ENCODE measurements at regions not wholly inside any gene's neighbourhood (a gene's known extent, or its start where the extent isn't known, plus 50 kb on each side); places are given as distances from the start of the nearest gene placed in this dataset.
"Not testable (repeated sequence)": the region's sequence is repeated elsewhere in the genome, so short reads cannot be mapped to it uniquely, and the experiment has no call there.

DNA sequence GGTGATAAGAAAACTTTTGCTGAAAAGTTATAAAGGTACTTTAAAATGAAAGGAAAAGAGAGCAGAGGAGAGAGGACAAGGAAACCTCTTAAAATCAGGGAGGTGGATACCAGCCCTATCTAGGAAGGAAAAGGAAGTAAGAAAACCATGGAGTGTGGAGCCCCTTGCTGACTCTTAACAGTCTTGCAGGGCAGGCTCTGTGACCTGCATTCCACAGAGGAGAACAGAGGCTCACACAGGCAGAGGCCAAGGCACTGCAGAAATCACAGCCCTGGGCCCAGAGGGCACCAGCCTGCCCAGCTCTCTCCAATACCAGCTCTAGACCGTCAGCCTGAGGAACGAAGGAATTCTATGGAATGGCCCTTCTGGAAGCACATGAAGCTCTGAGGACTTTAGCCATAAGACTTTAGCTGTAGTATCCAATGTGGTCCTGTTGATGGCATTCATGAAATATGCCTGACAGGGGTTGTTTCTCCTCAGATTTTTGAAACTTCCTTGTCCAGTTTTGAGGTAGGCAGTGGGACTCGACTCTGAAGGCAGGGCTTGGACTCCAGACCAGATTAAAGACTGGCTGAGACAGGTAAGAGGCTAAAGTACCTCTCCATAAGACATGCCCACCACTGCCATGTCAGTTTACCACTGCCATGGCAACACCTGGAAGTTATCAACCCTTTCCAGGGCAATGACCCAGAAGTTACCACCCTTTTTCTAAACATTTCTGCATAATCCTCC lies 216.3 kb downstream of the ANAPC1 start:
- DNase-seq (ENCODE audit: low spot score) = no peak

- DNase-seq (ENCODE audit: low spot score) = no peak
Observed at GRCh38 chr2:111668274-111668616, 215.7 kb downstream of the ANAPC1 start.

DNA sequence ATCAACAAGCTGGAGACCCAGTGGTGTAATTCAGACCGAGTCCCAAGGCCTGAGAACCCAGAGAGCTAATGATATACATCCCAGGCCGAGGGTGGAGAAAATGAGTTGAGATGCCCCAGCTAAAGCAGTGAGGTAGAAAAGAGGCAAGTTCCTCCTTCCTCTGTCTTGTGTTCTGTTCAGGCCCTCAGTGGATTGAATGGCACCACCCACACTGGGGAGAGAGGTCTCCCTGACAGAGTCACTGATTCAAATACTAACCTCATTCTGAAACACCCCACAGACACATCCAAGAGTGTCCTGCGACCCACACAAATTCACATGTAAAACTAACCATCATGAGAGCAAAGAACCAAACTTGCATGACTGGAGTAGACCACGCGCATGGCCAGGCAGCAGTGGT lies 215.3 kb downstream of the ANAPC1 start:
- no peak for DNase-seq (ENCODE audit: low spot score)

DNA sequence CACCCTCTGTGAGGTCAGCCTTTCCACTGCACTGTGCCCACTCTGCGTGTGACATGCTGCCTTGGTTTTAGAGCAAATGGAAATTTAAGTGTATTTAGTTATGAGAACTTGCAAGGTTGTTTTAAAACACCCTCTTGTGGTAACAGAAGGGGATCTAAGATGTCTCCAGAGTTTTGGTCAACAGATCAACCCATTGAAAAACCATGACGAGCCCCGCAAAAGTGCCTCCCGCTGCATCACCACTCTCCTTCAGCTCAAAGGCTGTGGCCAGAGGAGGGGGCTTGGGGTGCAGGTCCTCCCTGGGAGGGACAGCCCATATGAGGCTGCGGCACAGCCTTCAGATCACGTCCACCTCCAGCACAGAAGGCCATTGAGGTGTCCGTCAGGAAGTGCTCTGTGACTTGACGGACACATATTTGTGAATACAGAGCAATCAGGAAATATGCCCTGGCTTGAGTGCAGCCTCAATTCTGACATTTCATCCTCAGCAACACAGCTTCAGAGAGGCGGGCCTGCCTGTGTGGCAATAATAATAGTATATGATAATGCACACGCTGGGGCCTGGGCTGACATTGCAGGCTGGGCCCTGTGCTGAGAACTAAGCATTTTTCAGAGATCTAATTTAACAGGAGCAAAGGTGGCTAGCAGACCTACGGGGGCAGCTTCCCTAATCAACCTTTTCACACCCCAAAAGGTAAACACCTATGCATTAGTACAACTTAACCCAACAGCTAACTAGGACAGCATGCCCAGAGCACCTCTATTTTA lies 213.9 kb downstream of the ANAPC1 start:
- no peak for DNase-seq (ENCODE audit: low spot score)

GRCh38 chr2:111670776-111671175 lies 213.2 kb downstream of the ANAPC1 start:
- DNase-seq (ENCODE audit: low spot score) = no peak

GRCh38 chr2:111671426-111672150 lies 212.4 kb downstream of the ANAPC1 start:
- no peak for DNase-seq (ENCODE audit: low spot score)

GRCh38 chr2:111672641-111673040 lies 211.4 kb downstream of the ANAPC1 start:
- DNase-seq (ENCODE audit: low spot score) = not testable (repeated sequence)

- no peak for DNase-seq (ENCODE audit: low spot score)
Observed at GRCh38 chr2:111673526-111673925, 210.5 kb downstream of the ANAPC1 start.

DNA sequence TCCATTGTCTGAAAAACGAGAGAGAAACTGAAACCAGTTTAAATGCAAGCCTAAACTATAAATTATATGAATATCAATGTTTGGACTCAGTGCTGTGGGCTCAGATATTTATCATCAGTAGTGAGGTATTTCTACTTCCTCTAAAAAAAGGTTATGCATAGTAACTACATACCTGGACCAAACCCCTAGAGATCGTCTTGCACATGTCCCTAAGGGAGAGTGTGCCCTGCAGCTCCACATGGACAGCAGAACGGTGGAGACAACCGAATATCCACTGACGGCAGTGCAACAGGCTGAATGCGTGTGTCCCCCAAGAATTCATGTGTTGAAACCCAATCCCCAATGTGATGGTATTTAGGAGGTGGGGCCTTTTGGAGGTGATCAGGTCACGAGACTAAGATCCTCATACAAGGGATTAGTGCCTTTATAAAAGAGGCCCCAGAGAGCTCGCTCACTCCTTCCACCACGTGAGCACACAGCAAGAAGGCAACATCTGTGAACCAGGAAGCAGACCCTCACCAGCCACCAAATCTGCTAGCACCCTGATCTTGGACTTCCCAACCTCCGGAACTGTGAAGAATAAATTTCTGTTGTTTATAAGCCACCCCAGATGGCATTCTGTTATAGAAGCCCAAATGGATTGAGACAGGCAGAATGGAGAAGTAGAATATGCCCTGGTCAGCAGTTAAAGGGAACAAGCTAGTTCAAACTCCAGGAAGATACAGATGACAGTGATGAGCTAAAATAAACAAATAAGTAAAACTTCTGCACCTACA lies 208.4 kb downstream of the ANAPC1 start:
- DNase-seq (ENCODE audit: low spot score) = no peak

GRCh38 chr2:111676291-111676822 lies 207.6 kb downstream of the ANAPC1 start:
- no peak for DNase-seq (ENCODE audit: low spot score)

DNA sequence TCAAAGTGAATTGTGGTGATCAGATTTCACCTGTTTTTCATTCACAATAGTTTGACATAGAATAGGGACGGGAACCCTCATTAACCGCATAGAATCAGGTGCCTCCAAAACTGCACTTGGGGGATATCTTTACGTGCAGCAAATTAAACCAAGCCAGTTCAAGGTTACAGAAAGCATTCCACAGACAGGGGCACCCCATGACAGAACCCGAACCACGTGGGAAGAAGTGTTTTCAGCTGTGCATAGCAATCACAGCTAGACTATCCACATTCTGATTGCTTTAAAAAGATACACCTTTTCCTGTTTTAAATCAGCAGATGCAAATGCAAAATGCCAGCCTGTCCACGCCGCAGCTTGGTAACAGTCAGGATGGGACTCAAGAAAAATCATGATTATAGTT lies 205.8 kb downstream of the ANAPC1 start:
- no peak for DNase-seq (ENCODE audit: low spot score)

DNA sequence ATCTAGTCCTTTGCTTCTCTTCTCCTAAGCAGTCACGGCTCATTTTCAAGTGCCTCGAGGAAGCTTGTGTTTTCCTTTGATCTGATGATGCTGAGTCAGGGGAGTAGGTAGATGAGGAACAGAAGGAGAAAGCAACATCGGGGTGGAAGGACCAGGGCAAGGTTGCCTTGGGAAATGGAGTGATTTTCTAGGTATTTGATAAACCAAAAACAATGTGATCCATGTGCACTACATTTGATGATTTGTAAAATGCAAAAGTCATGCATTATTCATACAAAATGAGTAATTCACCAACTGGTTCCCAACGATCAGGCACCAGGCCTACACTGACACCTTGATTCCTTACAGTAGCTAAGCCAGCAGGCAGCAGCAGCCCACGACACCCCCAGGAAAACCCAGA lies 205.3 kb downstream of the ANAPC1 start:
- DNase-seq (ENCODE audit: low spot score) = no peak

- no peak for DNase-seq (ENCODE audit: low spot score)
Observed at GRCh38 chr2:111679202-111679601, 204.8 kb downstream of the ANAPC1 start.

- DNase-seq (ENCODE audit: low spot score) = no peak
Observed at GRCh38 chr2:111684611-111685010, 199.4 kb downstream of the ANAPC1 start.

GRCh38 chr2:111685342-111685741 lies 198.7 kb downstream of the ANAPC1 start:
- no peak for DNase-seq (ENCODE audit: low spot score)

- DNase-seq (ENCODE audit: low spot score) = no peak
Observed at GRCh38 chr2:111686994-111687393, 197.0 kb downstream of the ANAPC1 start.

GRCh38 chr2:111687911-111688310 lies 196.1 kb downstream of the ANAPC1 start:
- no peak for DNase-seq (ENCODE audit: low spot score)

DNA sequence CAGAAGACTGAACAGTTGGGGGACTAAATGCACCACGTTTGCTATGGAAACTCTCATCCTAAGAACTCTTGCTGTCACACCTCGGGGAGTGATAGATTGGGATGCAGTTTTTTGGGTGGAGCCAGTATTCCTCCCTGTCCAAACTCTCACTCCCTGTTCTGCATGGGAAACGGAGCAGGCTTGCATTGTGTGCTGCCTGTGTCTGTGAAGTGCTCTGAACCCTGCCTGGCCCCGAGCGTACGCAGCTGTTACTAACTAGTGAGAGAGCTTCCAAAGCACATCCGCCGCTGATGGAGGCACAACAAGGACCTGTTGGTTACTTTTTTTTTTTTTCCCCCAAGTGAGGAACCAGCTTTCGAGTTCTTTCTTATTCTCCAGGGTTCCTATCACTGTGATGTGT lies 195.5 kb downstream of the ANAPC1 start:
- DNase-seq (ENCODE audit: low spot score) = no peak

DNA sequence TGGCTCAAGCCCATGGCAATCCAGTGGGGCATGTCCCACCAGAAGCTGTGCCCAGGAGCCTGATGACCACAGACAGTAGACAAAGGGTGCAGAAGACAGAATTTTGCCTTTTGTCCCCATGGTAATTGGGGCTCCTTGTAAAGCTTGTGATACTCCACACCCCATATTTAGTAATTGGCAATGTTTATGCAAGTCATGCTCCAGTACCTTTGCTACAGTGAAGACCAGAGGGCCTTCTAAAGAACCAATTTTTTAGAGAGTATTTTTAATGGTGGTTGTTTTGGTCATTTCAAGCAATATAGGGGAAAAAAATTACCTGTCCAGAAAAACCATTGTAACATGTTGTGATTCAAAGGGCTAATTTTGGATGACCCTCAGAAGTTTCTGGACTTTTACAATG lies 194.8 kb downstream of the ANAPC1 start:
- DNase-seq (ENCODE audit: low spot score) = no peak

DNA sequence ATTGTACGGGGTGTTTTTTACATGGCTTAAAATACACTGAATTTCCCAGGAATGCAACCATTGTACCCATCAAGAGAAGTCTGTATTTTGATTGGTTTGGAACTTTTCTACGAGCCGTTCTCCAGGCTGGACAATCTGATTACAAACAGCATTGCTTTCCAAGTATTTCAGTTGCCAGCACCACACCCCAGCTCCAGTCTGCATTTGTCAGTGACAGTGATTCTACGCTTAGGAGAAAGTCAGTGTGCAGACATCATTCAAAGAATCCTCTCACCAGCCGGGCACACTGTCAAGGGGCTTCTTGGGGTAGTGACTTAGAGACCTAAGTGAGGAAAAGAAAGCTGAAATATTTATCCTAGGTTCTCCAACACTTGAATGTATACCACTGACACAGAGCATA lies 194.1 kb downstream of the ANAPC1 start:
- DNase-seq (ENCODE audit: low spot score) = no peak

- DNase-seq (ENCODE audit: low spot score) = no peak
Observed at GRCh38 chr2:111691164-111691875, 192.7 kb downstream of the ANAPC1 start.

All from CD4-positive, alpha-beta T cell treated with Interleukin-2 at 100 ng/mL for 4 hours (primary cell).